ENCODE measurements at regions not wholly inside any gene's neighbourhood (a gene's known extent, or its start where the extent isn't known, plus 50 kb on each side); places are given as distances from the start of the nearest gene placed in this dataset.
A peak's percentile ranks its signal among the peaks of the same experiment; 100 is the strongest.

- Histone ChIP-seq H3K9me3 (ENCODE audit: control insufficient read depth, low read depth, low read length) (no peaks in the 10 kb centered on the region), H3K27ac (ENCODE audit: control insufficient read depth, insufficient read depth, low read length) (no peak overlapping the region), H3K27me3 (ENCODE audit: control insufficient read depth, extremely low read depth, insufficient read depth, low read length) (no peaks in the 10 kb centered on the region), H3K4me3 (ENCODE audit: control insufficient read depth in 2 of 3, extremely low read depth in 1 of 3, insufficient read depth in 2 of 3, low read depth in 1 of 3, low read length in 3 of 3) (no peak overlapping the region), H3K4me2 (ENCODE audit: control insufficient read depth, extremely low read depth, insufficient read depth, low read depth, low read length) (no peak overlapping the region), H4K20me1 (ENCODE audit: control insufficient read depth, extremely low read depth, insufficient read depth, low read length) (no peaks in the 10 kb centered on the region), H3K9me1 (ENCODE audit: control insufficient read depth, extremely low read depth, insufficient read depth, low read length) (no peaks in the 10 kb centered on the region), H2AFZ (ENCODE audit: control insufficient read depth, low read length) (no peak overlapping the region), H3K36me3 (ENCODE audit: control insufficient read depth in 2 of 2, extremely low read depth in 1 of 2, insufficient read depth in 2 of 2, low read length in 2 of 2) (no peaks in the 10 kb centered on the region), H3K79me2 (ENCODE audit: control insufficient read depth, insufficient read depth, low read length) (no peaks in the 10 kb centered on the region), H3K4me1 (ENCODE audit: control insufficient read depth, extremely low read depth, insufficient read depth, low read length) (no peaks in the 10 kb centered on the region), H3K9ac (ENCODE audit: control insufficient read depth, extremely low read depth, insufficient read depth, low read length) (no peak overlapping the region)
- TF ChIP-seq CTCF (optimal IDR thresholded peaks at IDR 0.05 in 1 of 3, IDR thresholded peaks at IDR 0.05 in 1 of 3, conservative IDR thresholded peaks at IDR 0.05 in 1 of 3; ENCODE audit: extremely low read depth in 1 of 3, insufficient read depth in 2 of 3, low read length in 3 of 3), result no peak
- TF ChIP-seq EZH2 (IDR thresholded peaks at IDR 0.05; ENCODE audit: low read length), result no peak
- no peak for DNase-seq (ENCODE audit: low read depth, low spot score)
- no peak for FAIRE-seq
- dilution Hi-C loops (cut with MboI; ENCODE audit: extremely low pct_ligation_motif_present, low sequenced_read_pairs), result no loop called here
Observed at GRCh38 chr15:95616306-95616705, 714.2 kb upstream of the NR2F2 start.

DNA sequence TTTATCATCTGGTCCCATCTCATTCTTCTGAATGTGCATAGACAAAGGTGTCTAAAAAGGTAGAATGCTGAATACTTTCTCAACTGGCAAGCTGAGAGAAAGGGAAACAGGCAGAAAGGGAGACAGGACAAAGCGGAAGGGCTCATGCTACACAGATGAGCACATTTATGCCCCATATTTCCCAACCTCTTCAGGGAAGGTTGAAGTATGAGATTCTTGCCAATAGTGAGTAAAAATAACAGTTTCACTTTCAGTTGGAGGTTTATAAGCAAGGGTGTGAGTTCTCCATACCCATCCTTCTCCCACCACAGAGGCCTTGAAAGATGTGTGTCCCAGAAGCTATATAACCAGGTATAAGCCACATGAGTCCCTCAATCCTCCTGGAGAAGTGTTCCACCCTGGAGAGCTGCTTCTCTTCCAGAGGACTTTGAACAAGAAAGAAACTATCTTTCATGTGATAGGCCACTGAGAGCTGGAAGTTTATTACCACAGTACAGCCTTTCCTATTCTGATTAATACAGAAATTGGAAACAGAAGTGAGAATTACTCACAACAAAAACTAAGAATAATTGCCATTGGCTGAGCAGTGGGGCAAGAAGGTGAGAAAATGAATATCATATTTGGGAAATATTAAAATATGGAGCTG lies 709.4 kb upstream of the NR2F2 start:
- Histone ChIP-seq H3K4me3 (ENCODE audit: control insufficient read depth in 2 of 3, extremely low read depth in 1 of 3, insufficient read depth in 2 of 3, low read depth in 1 of 3, low read length in 3 of 3) (no peak overlapping the region), H3K9me3 (ENCODE audit: control insufficient read depth, low read depth, low read length) (no peaks in the 10 kb centered on the region), H3K27me3 (ENCODE audit: control insufficient read depth, extremely low read depth, insufficient read depth, low read length) (no peaks in the 10 kb centered on the region), H3K4me2 (ENCODE audit: control insufficient read depth, extremely low read depth, insufficient read depth, low read depth, low read length) (no peak overlapping the region), H3K36me3 (ENCODE audit: control insufficient read depth in 2 of 2, extremely low read depth in 1 of 2, insufficient read depth in 2 of 2, low read length in 2 of 2) (no peaks in the 10 kb centered on the region), H3K79me2 (ENCODE audit: control insufficient read depth, insufficient read depth, low read length) (no peaks in the 10 kb centered on the region), H3K9me1 (ENCODE audit: control insufficient read depth, extremely low read depth, insufficient read depth, low read length) (no peaks in the 10 kb centered on the region), H2AFZ (ENCODE audit: control insufficient read depth, low read length) (peak overlapping the region; percentile 24), H3K4me1 (ENCODE audit: control insufficient read depth, extremely low read depth, insufficient read depth, low read length) (no peaks in the 10 kb centered on the region), H3K9ac (ENCODE audit: control insufficient read depth, extremely low read depth, insufficient read depth, low read length) (no peak overlapping the region), H4K20me1 (ENCODE audit: control insufficient read depth, extremely low read depth, insufficient read depth, low read length) (no peaks in the 10 kb centered on the region), H3K27ac (ENCODE audit: control insufficient read depth, insufficient read depth, low read length) (no peak overlapping the region)
- DNase-seq (ENCODE audit: low read depth, low spot score) (no peak), FAIRE-seq (no peak)
- no peak for TF ChIP-seq CTCF (optimal IDR thresholded peaks at IDR 0.05 in 1 of 3, IDR thresholded peaks at IDR 0.05 in 1 of 3, conservative IDR thresholded peaks at IDR 0.05 in 1 of 3; ENCODE audit: extremely low read depth in 1 of 3, insufficient read depth in 2 of 3, low read length in 3 of 3)
- TF ChIP-seq EZH2 (IDR thresholded peaks at IDR 0.05; ENCODE audit: low read length), result no peak
- dilution Hi-C loops (cut with MboI; ENCODE audit: extremely low pct_ligation_motif_present, low sequenced_read_pairs), result no loop called here

Measured in keratinocyte (primary cell).